ENCODE measurements at regions not wholly inside any gene's neighbourhood (a gene's known extent, or its start where the extent isn't known, plus 50 kb on each side); places are given as distances from the start of the nearest gene placed in this dataset.

DNA sequence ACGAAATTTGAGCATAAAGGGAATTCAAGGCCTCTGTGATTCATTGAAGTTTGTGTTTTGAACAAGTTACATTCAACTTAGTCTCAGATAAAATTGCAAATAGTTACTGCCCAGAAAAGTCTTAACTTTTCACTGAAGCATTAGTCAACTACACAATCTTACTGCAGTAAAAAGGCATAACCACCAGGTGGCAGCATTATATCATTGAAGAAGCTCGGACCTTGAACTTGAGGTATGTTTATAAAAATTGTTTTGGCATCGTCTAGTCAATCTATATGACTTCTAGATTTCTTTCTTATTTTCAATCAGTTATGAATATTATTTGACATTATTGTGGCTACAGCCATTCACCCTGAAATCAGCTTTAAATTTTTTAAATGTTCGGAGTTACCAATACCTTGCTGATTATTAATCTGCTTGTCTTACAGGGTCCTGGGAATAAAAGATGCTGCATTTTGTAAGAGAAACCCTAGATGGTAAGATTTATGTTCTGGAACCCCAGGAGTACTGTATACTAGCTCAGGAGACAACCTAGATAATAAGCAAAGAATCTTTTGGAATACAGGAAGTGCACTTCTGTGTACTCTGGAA is 83.9 kb upstream of the GRAMD2B start:
- Histone ChIP-seq H3K9me3 (ENCODE audit: control insufficient read depth, insufficient read depth, low read length) (no peaks in the 10 kb centered on the region), H3K27me3 (ENCODE audit: control insufficient read depth, insufficient read depth, low read length) (no peaks in the 10 kb centered on the region), H3K27ac (ENCODE audit: low read length) (no peak overlapping the region), H3K36me3 (ENCODE audit: control insufficient read depth, insufficient read depth, low read length) (no peaks in the 10 kb centered on the region), H3K4me3 (ENCODE audit: low read length) (no peak overlapping the region), H3K4me1 (ENCODE audit: control insufficient read depth, insufficient read depth, low read length) (no peaks in the 10 kb centered on the region)
- no CpG with 5 or more reads among the region's 4 CpGs for WGBS (ENCODE audit: insufficient coverage, insufficient read length)
- DNase-seq (ENCODE audit: low read depth, low spot score) = no peak

DNA sequence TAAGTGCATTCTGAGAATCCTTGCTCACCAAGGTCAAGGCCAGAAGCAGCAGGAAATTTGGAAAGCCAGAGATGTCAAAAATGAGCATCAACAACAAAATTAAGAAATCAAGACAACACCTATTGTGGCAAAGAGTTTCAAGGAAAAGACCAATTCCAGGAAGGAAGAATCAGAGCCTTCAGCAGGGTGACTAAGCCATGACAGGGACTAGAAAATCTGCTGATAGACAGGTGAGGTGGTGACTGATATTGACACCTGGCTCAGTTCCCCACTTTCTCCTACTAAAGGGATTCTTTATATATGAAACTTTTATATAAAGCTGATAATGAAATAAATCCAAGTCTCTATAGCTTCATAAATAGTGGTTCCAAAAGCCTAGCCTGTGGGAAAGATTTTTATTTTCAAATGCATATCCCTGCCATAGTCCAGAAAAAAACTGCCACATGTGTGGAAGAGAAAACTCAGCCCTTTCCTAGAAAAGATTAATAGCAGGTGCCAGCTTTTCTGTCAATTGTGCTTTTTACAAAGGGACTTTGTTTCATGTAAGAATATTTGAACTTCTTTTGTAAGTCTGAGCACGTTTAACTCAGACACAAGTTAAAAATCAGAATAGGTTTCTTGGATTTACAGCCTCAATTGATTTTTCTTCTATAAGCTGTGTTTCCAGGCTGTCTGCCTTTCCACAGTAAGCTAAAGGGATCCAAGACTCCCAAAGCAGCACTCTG is 81.1 kb upstream of the GRAMD2B start:
- no peak overlapping the region for H3K27ac ChIP-seq (ENCODE audit: low read length)
- no peaks in the 10 kb centered on the region for H3K4me1 ChIP-seq (ENCODE audit: control insufficient read depth, insufficient read depth, low read length)
- H3K36me3 ChIP-seq (ENCODE audit: control insufficient read depth, insufficient read depth, low read length) = no peaks in the 10 kb centered on the region
- H3K9me3 ChIP-seq (ENCODE audit: control insufficient read depth, insufficient read depth, low read length) = no peaks in the 10 kb centered on the region
- DNase-seq (ENCODE audit: low read depth, low spot score) = no peak
- H3K4me3 ChIP-seq (ENCODE audit: low read length) = no peak overlapping the region
- no CpG with 5 or more reads among the region's 1 CpG for WGBS (ENCODE audit: insufficient coverage, insufficient read length)
- H3K27me3 ChIP-seq (ENCODE audit: control insufficient read depth, insufficient read depth, low read length) = no peaks in the 10 kb centered on the region

DNA sequence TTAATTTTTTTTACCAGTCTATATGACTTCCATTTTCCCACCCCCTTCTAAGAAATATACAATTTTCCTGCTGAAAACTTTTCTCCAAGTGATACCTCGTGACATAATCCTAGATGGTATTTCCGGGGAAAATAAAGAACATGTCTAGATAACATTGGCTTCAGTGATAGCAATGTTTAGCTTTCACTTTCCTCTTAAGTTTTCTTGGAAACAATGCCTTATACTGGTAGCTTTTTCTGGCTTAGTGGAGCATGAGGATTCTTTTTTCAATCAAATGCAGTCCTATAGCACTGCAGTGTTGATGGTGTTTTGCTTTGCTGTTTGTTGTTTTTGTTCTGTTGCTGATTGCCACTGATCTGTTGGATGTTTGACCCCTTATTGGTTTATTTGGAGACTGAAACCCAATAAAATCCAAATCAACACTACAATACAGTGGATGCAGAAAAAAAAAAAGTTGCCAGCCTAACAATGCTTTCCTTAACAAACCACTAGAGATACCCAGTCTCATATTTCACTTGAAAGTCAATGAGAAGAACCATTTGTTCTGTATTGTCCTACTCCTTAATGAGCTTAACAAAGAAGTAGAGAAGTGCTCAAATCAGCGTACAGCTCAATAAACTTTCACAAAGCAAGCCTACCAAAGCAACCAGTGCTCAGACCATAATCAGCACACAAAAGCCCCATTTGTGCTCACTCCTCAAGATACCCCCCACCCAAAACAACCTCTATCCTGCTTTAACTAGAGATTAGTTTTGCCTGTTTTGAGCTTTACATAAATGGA is 74.2 kb upstream of the GRAMD2B start:
- DNase-seq (ENCODE audit: low read depth, low spot score) = no peak
- no peak overlapping the region for H3K27ac ChIP-seq (ENCODE audit: low read length)

DNA sequence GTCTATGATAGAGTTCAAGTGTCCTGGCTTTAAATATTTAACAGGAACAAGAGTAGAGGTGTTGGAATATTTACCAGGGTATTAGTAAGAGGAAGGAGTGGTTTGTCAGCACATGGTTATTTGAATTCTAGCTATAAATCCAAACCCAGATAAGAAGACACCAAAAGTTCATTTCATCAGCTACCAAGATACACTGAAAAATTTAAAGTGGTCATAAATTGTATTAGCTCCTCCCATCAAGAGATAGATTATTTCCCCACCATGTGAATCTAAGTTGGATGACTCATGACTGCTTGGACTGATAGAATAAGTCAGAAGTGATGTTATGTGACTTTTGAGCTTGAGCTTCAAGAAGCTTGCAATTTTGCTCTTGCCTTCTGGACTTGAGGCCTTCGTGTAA is 72.1 kb upstream of the GRAMD2B start:
- Histone ChIP-seq H3K27me3 (ENCODE audit: control insufficient read depth, insufficient read depth, low read length) (no peaks in the 10 kb centered on the region), H3K27ac (ENCODE audit: low read length) (no peak overlapping the region), H3K9me3 (ENCODE audit: control insufficient read depth, insufficient read depth, low read length) (no peaks in the 10 kb centered on the region), H3K36me3 (ENCODE audit: control insufficient read depth, insufficient read depth, low read length) (no peaks in the 10 kb centered on the region), H3K4me3 (ENCODE audit: low read length) (no peak overlapping the region), H3K4me1 (ENCODE audit: control insufficient read depth, insufficient read depth, low read length) (0 out of 2 replicates have a peak, but pooled peaks cover 1% of the 10 kb centered on the region)
- no CpG with 5 or more reads among the region's 1 CpG for WGBS (ENCODE audit: insufficient coverage, insufficient read length)
- DNase-seq (ENCODE audit: low read depth, low spot score) = no peak

More for the DNA sequence above, 74.2 kb upstream of the GRAMD2B start:
- no peaks in the 10 kb centered on the region for H3K27me3 ChIP-seq (ENCODE audit: control insufficient read depth, insufficient read depth, low read length)
- 0 out of 2 replicates have a peak, but pooled peaks cover 1% of the 10 kb centered on the region for H3K4me1 ChIP-seq (ENCODE audit: control insufficient read depth, insufficient read depth, low read length)
- H3K4me3 ChIP-seq (ENCODE audit: low read length) = no peak overlapping the region
- WGBS (ENCODE audit: insufficient coverage, insufficient read length) = no CpG with 5 or more reads among the region's 3 CpGs
- H3K36me3 ChIP-seq (ENCODE audit: control insufficient read depth, insufficient read depth, low read length) = no peaks in the 10 kb centered on the region
- no peaks in the 10 kb centered on the region for H3K9me3 ChIP-seq (ENCODE audit: control insufficient read depth, insufficient read depth, low read length)

DNA sequence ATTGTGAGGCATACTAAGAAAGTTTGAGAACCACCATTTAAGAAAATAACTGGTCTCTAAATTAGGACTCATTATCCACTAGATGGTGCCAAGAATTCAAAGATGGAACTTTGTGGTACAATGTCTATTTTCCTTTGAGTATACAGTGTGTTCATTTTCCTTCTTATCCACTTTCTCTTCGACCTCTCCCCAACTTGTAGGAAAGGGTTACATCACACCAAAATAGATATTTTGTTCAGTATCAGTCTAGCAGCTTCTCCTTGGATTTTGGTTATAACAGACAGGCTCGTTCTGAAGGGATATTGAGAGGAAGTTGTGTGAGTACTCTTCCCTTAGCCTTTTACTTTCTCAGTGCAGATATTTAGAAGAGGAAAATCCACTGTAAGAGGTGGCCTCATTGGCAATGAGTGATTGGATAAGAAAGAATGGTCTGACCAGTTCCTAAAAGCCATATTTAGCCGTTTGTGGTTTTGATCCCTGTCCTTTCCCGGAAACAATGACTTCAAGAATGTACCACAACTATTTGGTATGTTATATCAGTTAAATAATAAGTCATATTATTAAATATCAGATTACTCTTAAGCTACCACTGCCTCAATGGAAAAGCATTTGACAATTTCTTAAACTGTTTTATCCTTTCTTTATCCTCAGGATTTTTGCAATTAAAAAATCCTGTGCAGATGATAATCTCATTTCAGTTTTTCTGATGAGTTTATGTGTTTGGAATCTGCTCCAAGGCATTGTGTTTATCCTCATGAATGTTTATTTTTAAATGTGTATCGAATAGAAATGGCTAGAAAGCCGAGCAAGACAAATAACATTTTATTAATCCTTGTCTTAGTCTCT is 69.0 kb upstream of the GRAMD2B start:
- no CpG with 5 or more reads among the region's 6 CpGs for WGBS (ENCODE audit: insufficient coverage, insufficient read length)
- Histone ChIP-seq H3K4me3 (ENCODE audit: low read length) (no peak overlapping the region), H3K27me3 (ENCODE audit: control insufficient read depth, insufficient read depth, low read length) (no peaks in the 10 kb centered on the region), H3K4me1 (ENCODE audit: control insufficient read depth, insufficient read depth, low read length) (no peaks in the 10 kb centered on the region), H3K36me3 (ENCODE audit: control insufficient read depth, insufficient read depth, low read length) (no peaks in the 10 kb centered on the region), H3K27ac (ENCODE audit: low read length) (no peak overlapping the region), H3K9me3 (ENCODE audit: control insufficient read depth, insufficient read depth, low read length) (no peaks in the 10 kb centered on the region)
- no peak for DNase-seq (ENCODE audit: low read depth, low spot score)

DNA sequence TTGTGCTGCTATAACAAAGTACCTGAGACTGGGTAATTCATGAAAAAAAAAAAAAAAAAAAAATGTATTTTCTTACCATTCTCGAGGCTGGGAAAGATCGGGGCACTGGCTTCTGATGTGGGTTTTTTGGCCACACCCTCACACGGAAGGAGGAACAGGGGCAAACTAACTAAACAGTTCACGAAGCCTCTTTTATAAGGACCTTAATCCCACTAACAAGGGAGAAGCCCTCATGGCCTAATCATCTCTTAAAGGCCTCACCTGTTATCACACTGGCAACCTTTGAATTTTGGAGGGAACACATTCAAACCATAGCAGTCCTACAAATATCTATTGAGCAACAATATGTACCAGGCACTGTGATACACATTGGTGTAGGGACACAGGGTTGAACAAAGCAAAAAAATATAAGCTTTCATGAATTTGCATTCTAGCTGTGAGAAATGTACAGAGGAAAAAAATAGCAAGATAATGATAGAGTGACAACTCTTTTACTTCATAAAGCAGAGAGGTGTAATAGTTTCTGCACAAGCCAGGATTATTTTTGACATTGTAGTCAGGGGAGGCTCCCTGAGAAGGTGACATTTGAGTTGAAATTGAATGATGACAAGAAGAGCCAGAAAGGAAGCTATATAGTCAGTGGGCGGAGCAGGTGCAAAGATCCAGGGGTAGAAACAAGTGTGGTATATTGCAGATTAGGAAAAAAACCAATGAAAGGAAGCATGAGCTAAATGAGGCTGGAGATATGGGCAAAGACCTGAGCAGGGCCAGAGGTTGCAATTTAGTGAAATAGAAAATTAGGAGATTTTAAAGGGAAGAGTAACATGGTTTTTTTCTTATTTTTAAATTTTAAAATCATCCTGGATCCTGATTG is 68.1 kb upstream of the GRAMD2B start:
- no peak overlapping the region for H3K4me3 ChIP-seq (ENCODE audit: low read length)
- no peaks in the 10 kb centered on the region for H3K27me3 ChIP-seq (ENCODE audit: control insufficient read depth, insufficient read depth, low read length)
- H3K27ac ChIP-seq (ENCODE audit: low read length) = no peak overlapping the region
- DNase-seq (ENCODE audit: low read depth, low spot score) = no peak
- WGBS (ENCODE audit: insufficient coverage, insufficient read length) = no CpG with 5 or more reads among the region's 5 CpGs
- H3K4me1 ChIP-seq (ENCODE audit: control insufficient read depth, insufficient read depth, low read length) = no peaks in the 10 kb centered on the region
- no peaks in the 10 kb centered on the region for H3K36me3 ChIP-seq (ENCODE audit: control insufficient read depth, insufficient read depth, low read length)
- H3K9me3 ChIP-seq (ENCODE audit: control insufficient read depth, insufficient read depth, low read length) = no peaks in the 10 kb centered on the region

DNA sequence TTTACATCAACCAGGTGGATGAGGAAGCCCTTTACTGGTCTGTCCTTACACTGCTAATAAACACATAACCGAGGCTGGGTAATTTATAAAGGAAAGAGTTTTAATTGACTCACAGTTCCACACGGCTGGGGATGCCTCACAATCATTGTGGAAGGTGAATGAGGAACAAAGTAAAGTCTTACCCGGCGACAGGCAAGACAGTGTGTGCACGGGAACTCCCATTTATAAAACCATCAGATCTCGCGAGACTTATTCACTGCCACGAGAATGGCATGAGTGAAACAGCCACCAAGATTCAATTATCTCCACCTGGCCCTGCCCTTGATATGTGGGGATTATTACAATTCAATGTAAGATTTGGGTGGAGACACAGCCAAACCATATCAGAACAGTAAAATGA is 67.3 kb upstream of the GRAMD2B start:
- H3K9me3 ChIP-seq (ENCODE audit: control insufficient read depth, insufficient read depth, low read length) = no peaks in the 10 kb centered on the region
- no peaks in the 10 kb centered on the region for H3K36me3 ChIP-seq (ENCODE audit: control insufficient read depth, insufficient read depth, low read length)
- H3K4me1 ChIP-seq (ENCODE audit: control insufficient read depth, insufficient read depth, low read length) = no peaks in the 10 kb centered on the region
- H3K4me3 ChIP-seq (ENCODE audit: low read length) = no peak overlapping the region
- H3K27me3 ChIP-seq (ENCODE audit: control insufficient read depth, insufficient read depth, low read length) = no peaks in the 10 kb centered on the region
- no peak for DNase-seq (ENCODE audit: low read depth, low spot score)
- WGBS (ENCODE audit: insufficient coverage, insufficient read length) = no CpG with 5 or more reads among the region's 8 CpGs
- no peak overlapping the region for H3K27ac ChIP-seq (ENCODE audit: low read length)

DNA sequence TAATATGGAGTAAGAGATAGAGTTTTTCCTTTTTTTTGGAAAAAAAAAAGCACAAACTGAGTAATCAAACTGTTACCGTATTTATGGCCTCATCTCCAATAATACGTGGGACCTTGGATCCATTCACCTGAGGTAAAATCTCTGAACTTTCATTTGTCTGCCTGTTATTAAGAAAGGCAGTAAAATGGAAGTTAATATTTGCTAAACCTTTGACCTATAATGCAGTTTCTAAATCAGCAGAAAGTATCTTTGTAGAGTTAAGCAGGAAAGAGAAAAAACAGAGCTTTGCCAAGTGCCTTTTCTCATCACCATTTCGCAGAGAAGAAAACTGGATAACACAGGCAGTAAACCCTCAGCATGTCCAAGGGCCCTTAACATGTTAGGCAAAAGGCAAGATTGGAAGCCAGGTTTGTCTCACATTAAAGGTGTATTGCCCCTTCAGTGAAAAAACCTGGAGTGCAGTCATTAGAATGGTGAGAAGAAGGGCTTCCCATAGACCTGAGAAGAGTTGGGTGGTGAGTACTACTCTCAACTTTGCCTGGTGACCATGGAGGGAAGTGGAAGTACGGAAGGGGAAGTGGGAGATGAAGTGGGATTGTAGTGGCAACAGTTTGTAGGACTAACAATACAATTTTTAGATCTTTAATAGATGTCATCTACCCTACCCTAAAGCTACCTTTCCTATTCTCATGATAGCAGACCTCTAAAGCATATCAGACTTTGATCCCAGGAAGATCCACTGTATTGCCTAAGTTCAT is 65.4 kb upstream of the GRAMD2B start:
- Histone ChIP-seq H3K27me3 (ENCODE audit: control insufficient read depth, insufficient read depth, low read length) (no peaks in the 10 kb centered on the region), H3K27ac (ENCODE audit: low read length) (no peak overlapping the region), H3K36me3 (ENCODE audit: control insufficient read depth, insufficient read depth, low read length) (no peaks in the 10 kb centered on the region), H3K9me3 (ENCODE audit: control insufficient read depth, insufficient read depth, low read length) (no peaks in the 10 kb centered on the region), H3K4me1 (ENCODE audit: control insufficient read depth, insufficient read depth, low read length) (no peaks in the 10 kb centered on the region), H3K4me3 (ENCODE audit: low read length) (no peak overlapping the region)
- WGBS (ENCODE audit: insufficient coverage, insufficient read length) = no CpG with 5 or more reads among the region's 4 CpGs
- DNase-seq (ENCODE audit: low read depth, low spot score) = no peak

DNA sequence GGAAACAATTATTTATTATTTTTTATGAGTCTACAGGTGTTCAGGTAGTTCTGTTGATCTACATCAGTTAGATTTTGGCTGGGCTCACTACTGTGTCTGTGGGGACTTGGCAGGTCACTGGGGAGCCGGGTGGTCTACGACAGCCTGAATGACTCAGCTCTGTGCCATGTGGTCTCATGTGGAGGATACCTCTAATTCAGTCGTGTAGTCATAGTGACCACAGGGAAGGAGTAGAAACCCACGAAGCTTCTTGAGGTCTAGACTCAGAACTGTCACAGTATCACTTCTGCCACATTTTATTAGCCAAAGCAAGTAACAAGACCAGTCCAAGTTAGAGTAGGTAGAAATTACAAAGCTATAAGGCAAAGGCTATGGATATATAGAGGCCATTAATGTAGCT is 64.7 kb upstream of the GRAMD2B start:
- WGBS (ENCODE audit: insufficient coverage, insufficient read length) = no CpG with 5 or more reads among the region's 4 CpGs
- Histone ChIP-seq H3K27ac (ENCODE audit: low read length) (no peak overlapping the region), H3K9me3 (ENCODE audit: control insufficient read depth, insufficient read depth, low read length) (no peaks in the 10 kb centered on the region), H3K4me3 (ENCODE audit: low read length) (no peak overlapping the region), H3K4me1 (ENCODE audit: control insufficient read depth, insufficient read depth, low read length) (no peaks in the 10 kb centered on the region), H3K27me3 (ENCODE audit: control insufficient read depth, insufficient read depth, low read length) (no peaks in the 10 kb centered on the region), H3K36me3 (ENCODE audit: control insufficient read depth, insufficient read depth, low read length) (no peaks in the 10 kb centered on the region)
- no peak for DNase-seq (ENCODE audit: low read depth, low spot score)
